Cardiac fibroblast (primary cell): ENCODE measurements at regions not wholly inside any gene's neighbourhood (a gene's known extent, or its start where the extent isn't known, plus 50 kb on each side); places are given as distances from the start of the nearest gene placed in this dataset.

Source experiments
- DNase-seq, 2 donors: peaks; one replicate each; pipeline versions ENCODE4 v3.0.0 to v3.0.0-alpha.2; 2010; ENCODE audit warnings: low read depth in 2 of 2
- H3K4me3 ChIP-seq, 2 donors: replicated peaks in 1 of 2; 1 replicate in 1 of 2; 2 replicates in 1 of 2; pipeline ENCODE4 v1.5.1; 2011; ENCODE audit warnings: low read depth in 2 of 2, low read length in 2 of 2, mild to moderate bottlenecking in 2 of 2, moderate library complexity in 1 of 2
- CTCF ChIP-seq: IDR thresholded peaks from one replicate; pipeline ENCODE4 v1.5.1; 2011; ENCODE audit warnings: low read depth, mild to moderate bottlenecking, low read length, inconsistent platforms

- no peak for TF ChIP-seq CTCF
- H3K4me3 ChIP-seq, result no peak overlapping the region
- DNase-seq, result peak; percentile 39 to 56
These were observed 81.5 kb upstream of the KCNMB2 start for GRCh38 chr3:178454726-178455125.

GRCh38 chr3:178455226-178455625, 81.0 kb upstream of the KCNMB2 start:
- H3K4me3 ChIP-seq, result no peak overlapping the region
- peak in 1 of 2 donors; percentile 8 for DNase-seq
- no peak for TF ChIP-seq CTCF

GRCh38 chr3:178455946-178456345, 80.3 kb upstream of the KCNMB2 start:
- no peak for TF ChIP-seq CTCF
- no peak for DNase-seq
- no peak overlapping the region for H3K4me3 ChIP-seq

- DNase-seq, result no peak
- TF ChIP-seq CTCF, result no peak
- H3K4me3 ChIP-seq, result no peak overlapping the region
These were observed 79.5 kb upstream of the KCNMB2 start for GRCh38 chr3:178456621-178457285.

GRCh38 chr3:178457511-178457910, 78.7 kb upstream of the KCNMB2 start:
- no peak overlapping the region for H3K4me3 ChIP-seq
- TF ChIP-seq CTCF, result no peak
- DNase-seq, result no peak

- no peak overlapping the region for H3K4me3 ChIP-seq
- no peak for TF ChIP-seq CTCF
- DNase-seq, result no peak
These were observed 77.8 kb upstream of the KCNMB2 start for GRCh38 chr3:178458313-178459037.
